T-cell (primary cell): ENCODE measurements at regions not wholly inside any gene's neighbourhood (a gene's known extent, or its start where the extent isn't known, plus 50 kb on each side); places are given as distances from the start of the nearest gene placed in this dataset.

ENCODE experiments used
- ATAC-seq, 4 experiments: fragments of 200-7000 bp in 3 of 4; fragments of 150-1000 bp in 1 of 4; cut with Tn5 transposase; replicated peaks in 1 of 4; 1 replicate in 3 of 4; 2 replicates in 1 of 4; pipeline ENCODE4 v1.10.0; 2021; ENCODE audit warnings: moderate library complexity in 3 of 4, mild to moderate bottlenecking in 2 of 4, moderate number of reproducible peaks in 1 of 4
- CTCF ChIA-PET, 2 donors: fragments of 300-600 bp; sonication (Branson Sonifier 250); formaldehyde crosslinking; loops; one replicate each; lab custom pipeline; 2022; ENCODE audit warnings: antibody characterized with exemption in 2 of 2; lab: Charles Lee
- POLR2A ChIA-PET, 2 donors: fragments of 300-600 bp; sonication (Branson Sonifier 250); formaldehyde crosslinking; loops; one replicate each; lab custom pipeline; 2022; ENCODE audit warnings: antibody characterized with exemption in 2 of 2; lab: Charles Lee
- DNase-seq, 35 experiments: peaks; one replicate each; pipeline versions ENCODE4 v3.0.0 to v3.0.0-alpha.2; 2013 to 2023
- H3K27ac ChIP-seq: one replicate; pipeline ENCODE4 v1.5.1; 2013; ENCODE audit warnings: low read length
- H3K27me3 ChIP-seq, 2 experiments: replicated peaks in 1 of 2; 1 replicate in 1 of 2; 2 replicates in 1 of 2; pipeline versions ENCODE4 v1.6.1 to v1.7.0; 2013; ENCODE audit warnings: low read length in 1 of 2, mixed read lengths in 1 of 2; ENCODE audit not compliant: control insufficient read depth in 2 of 2, insufficient read depth in 2 of 2; ENCODE audit errors: extremely low read depth in 1 of 2
- H3K36me3 ChIP-seq, 2 donors: 1 replicate in 1 of 2; 2 replicates in 1 of 2; pipeline versions ENCODE4 v1.6.1 to v1.7.0; 2013; ENCODE audit warnings: low read length in 1 of 2; ENCODE audit not compliant: control insufficient read depth in 2 of 2, insufficient read depth in 1 of 2; ENCODE audit errors: extremely low read depth in 1 of 2
- H3K4me1 ChIP-seq, 2 experiments: 1 replicate in 1 of 2; 2 replicates in 1 of 2; pipeline versions ENCODE4 v1.6.1 to v1.7.0; 2013; ENCODE audit warnings: low read length in 2 of 2, mixed read lengths in 1 of 2; ENCODE audit not compliant: insufficient read depth in 2 of 2, control insufficient read depth in 1 of 2; ENCODE audit errors: extremely low read depth in 1 of 2
- H3K4me3 ChIP-seq, 2 donors: 1 replicate in 1 of 2; 2 replicates in 1 of 2; pipeline versions ENCODE4 v1.5.1 to v1.7.0; 2013; ENCODE audit warnings: mild to moderate bottlenecking in 2 of 2, low read length in 1 of 2, moderate library complexity in 1 of 2; ENCODE audit not compliant: control insufficient read depth in 1 of 2; ENCODE audit errors: extremely low read depth in 1 of 2
- H3K9me3 ChIP-seq: 2 replicates; pipeline ENCODE4 v1.7.0; 2013
- H3K27ac Mint-ChIP-seq, 2 donors: one replicate each; pipeline ENCODE4 v1.8.0; 2020 to 2021; ENCODE audit warnings: mild to moderate bottlenecking in 2 of 2, mixed read lengths in 2 of 2
- H3K27me3 Mint-ChIP-seq, 2 donors: one replicate each; pipeline ENCODE4 v1.8.0; 2021 to 2022; ENCODE audit warnings: mixed read lengths in 2 of 2
- H3K36me3 Mint-ChIP-seq: one replicate; pipeline ENCODE4 v1.8.0; 2021; ENCODE audit warnings: mixed read lengths
- H3K4me1 Mint-ChIP-seq, 3 donors: one replicate each; pipeline ENCODE4 v1.8.0; 2020 to 2022; ENCODE audit warnings: mixed read lengths in 3 of 3, mild to moderate bottlenecking in 1 of 3
- H3K4me3 Mint-ChIP-seq, 3 donors: one replicate each; pipeline ENCODE4 v1.8.0; 2020 to 2022; ENCODE audit warnings: mild to moderate bottlenecking in 3 of 3, mixed read lengths in 3 of 3, moderate library complexity in 3 of 3
- H3K9me3 Mint-ChIP-seq, 3 donors: one replicate each; pipeline ENCODE4 v1.8.0; 2020 to 2022; ENCODE audit warnings: mixed read lengths in 3 of 3
- WGBS: methylation state at CpG from one replicate; pipeline ENCODE4 v1.1.5; 2013; ENCODE audit warnings: missing lambda C conversion rate; ENCODE audit not compliant: insufficient coverage; 5-methylcytosine and 5-hydroxymethylcytosine counted together

DNA sequence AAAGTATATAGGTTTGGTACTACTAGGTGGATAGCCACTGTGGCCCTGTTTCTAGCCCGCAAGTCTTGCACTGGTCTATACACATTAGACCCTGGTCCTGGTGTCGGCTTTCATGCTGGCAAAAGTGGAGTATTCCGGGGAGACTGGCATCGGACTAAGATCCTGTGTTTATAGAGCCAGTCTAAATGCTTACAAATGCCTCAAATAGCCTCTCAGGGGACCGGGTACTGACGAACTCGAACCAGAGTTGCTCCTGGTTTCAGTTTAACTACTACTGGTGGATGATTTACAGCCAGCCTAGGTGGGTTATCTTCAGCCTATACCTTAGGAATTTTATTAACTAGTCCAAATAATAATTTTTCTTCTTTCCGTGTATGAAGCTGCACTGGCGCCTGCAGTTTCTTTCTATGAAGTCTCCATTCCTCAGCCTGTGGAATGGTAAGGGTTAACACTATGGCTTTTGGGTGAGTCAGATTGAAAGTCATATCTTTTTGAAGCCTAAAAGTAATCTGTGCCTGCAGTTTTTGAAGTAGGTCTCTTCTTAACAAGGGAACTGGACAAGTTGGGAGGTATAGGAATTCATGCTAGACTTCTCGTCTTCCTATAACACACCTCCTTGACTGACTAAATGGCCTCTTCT, 51.3 kb downstream of the OR10H4 start:
- H3K27ac ChIP-seq = no peak overlapping the region
- H3K9me3 Mint-ChIP-seq = no peaks in the 10 kb centered on the region
- peaks cover 0 to 5% of the 10 kb centered on the region in 2 experiments for H3K27me3 ChIP-seq
- no peaks in the 10 kb centered on the region for H3K36me3 Mint-ChIP-seq
- peaks cover 0 to 21% of the 10 kb centered on the region in 2 experiments for H3K4me1 ChIP-seq
- ATAC-seq (no peak), DNase-seq (no peak)
- no peak overlapping the region for H3K27ac Mint-ChIP-seq
- H3K4me1 Mint-ChIP-seq = peaks cover 23 to 28% (median 24%) of the 10 kb centered on the region in 3 donors
- H3K27me3 Mint-ChIP-seq = no peaks in the 10 kb centered on the region
- H3K36me3 ChIP-seq = no peaks in the 10 kb centered on the region
- H3K4me3 Mint-ChIP-seq = peak overlapping the region in 1 of 3 donors; percentile 15
- no peak overlapping the region for H3K4me3 ChIP-seq
- 97% methylated on average over 4 of the region's 10 CpGs for WGBS
- POLR2A ChIA-PET = no interaction called here
- no peaks in the 10 kb centered on the region for H3K9me3 ChIP-seq
- CTCF ChIA-PET = interaction anchor here (0.5 to 0.6 kb wide), 2 partner anchors 41 to 366 kb away, joined by 3 read pairs; no protein-coding TSS in a partner anchor

- 30% methylated on average over 10 of the region's 12 CpGs for WGBS
- POLR2A ChIA-PET = interaction anchor here (0.6 kb wide), 2 partner anchors 95 to 175 kb away, joined by 3 to 13 read pairs; no protein-coding TSS in a partner anchor
These were observed 52.9 kb downstream of the OR10H4 start for GRCh38 chr19:16001481-16002312.

DNA sequence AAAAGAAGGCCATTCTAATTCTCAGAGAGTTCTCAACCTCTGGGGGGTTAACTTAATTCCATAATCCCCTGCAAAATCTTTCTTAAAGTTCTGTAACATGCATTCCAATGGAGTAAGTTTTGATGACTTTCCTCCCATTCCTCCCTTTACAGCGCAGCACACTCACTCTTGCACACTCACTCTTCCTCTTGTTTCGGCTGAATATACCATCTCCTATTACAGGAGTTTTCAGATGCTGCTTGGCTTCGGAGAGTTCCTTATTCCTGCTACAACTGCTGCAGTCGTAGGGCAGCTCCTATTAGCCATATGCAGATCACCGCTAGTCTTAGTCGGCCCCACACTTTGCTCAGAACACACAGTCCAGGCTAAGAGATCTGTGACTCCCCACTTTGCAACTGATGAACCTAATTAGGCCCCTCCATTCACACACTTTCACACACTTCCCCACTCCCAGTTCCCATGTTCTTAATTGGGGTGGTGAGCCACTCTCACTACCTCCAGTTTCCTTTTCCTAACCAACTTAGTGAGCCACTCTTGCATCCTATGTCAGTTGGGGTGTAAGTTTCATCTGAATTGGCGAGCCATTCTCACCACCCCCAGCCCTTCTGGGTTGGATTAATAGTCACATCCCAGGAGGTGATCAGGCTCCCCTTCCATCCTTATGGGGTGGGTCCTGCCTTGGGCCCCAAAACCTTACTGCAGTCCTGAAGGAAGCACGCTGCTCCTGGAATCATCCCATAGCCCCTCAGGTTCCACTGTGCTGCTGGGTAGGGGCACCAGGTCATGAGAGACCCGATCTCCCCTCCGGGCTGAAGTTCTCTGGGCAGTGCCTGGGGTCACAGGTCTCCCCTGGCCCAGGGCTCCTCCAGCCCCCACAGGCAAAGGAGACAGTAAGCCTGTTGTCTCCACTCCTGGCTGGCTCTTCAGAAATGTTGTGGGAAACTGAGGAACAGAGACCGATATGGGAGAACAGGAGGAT, 53.9 kb downstream of the OR10H4 start:
- H3K36me3 Mint-ChIP-seq = no peaks in the 10 kb centered on the region
- no peaks in the 10 kb centered on the region for H3K27me3 Mint-ChIP-seq
- no peaks in the 10 kb centered on the region for H3K9me3 ChIP-seq
- peaks cover 0 to 21% of the 10 kb centered on the region in 2 experiments for H3K4me1 ChIP-seq
- H3K4me3 Mint-ChIP-seq = peak overlapping the region; percentile 73 to 79 (median 78)
- ATAC-seq (no peak), DNase-seq (peak in 1 of 35 experiments; percentile 19)
- H3K27ac Mint-ChIP-seq = peak overlapping the region; percentile 79 to 85
- 88% methylated on average over 7 of the region's 11 CpGs for WGBS
- H3K27me3 ChIP-seq = peaks cover 0 to 5% of the 10 kb centered on the region in 2 experiments
- H3K9me3 Mint-ChIP-seq = no peaks in the 10 kb centered on the region
- H3K4me1 Mint-ChIP-seq = peaks cover 23 to 28% (median 24%) of the 10 kb centered on the region in 3 donors
- peak overlapping the region; percentile 37 to 55 for H3K4me3 ChIP-seq
- H3K36me3 ChIP-seq = no peaks in the 10 kb centered on the region
- CTCF ChIA-PET = interaction anchor here in 1 of 2 donors (0.6 kb wide), 1 partner anchor 27 kb away, joined by 5 read pairs; no protein-coding TSS in a partner anchor
- POLR2A ChIA-PET = no interaction called here
- H3K27ac ChIP-seq = no peak overlapping the region

More at GRCh38 chr19:16001481-16002312, 52.9 kb downstream of the OR10H4 start:
- Histone ChIP-seq H3K36me3 (no peaks in the 10 kb centered on the region), H3K27me3 (peaks cover 0 to 5% of the 10 kb centered on the region in 2 experiments), H3K9me3 (no peaks in the 10 kb centered on the region), H3K4me1 (peaks cover 0 to 21% of the 10 kb centered on the region in 2 experiments), H3K27ac (no peak overlapping the region), H3K4me3 (peak overlapping the region; percentile 37 to 55)
- Mint-ChIP-seq H3K36me3 (no peaks in the 10 kb centered on the region), H3K27ac (peak overlapping the region; percentile 79 to 85), H3K9me3 (no peaks in the 10 kb centered on the region), H3K4me3 (peak overlapping the region; percentile 73 to 79 (median 78)), H3K27me3 (no peaks in the 10 kb centered on the region), H3K4me1 (peaks cover 23 to 28% (median 24%) of the 10 kb centered on the region in 3 donors)
- ATAC-seq (peak; percentile 76 to 95 (median 80)), DNase-seq (peak in 23 of 35 experiments; percentile 5 to 69 (median 16))
- CTCF ChIA-PET = interaction anchor here (0.5 to 0.6 kb wide), 2 partner anchors 28 to 1256 kb away, joined by 4 to 5 read pairs; no protein-coding TSS in a partner anchor

- no peak overlapping the region for H3K27ac Mint-ChIP-seq
- DNase-seq = no peak
- ChIA-PET POLR2A (no interaction called here), CTCF (no interaction called here)
- H3K27me3 Mint-ChIP-seq = no peaks in the 10 kb centered on the region
- peaks cover 23 to 28% (median 24%) of the 10 kb centered on the region in 3 donors for H3K4me1 Mint-ChIP-seq
- no peaks in the 10 kb centered on the region for H3K36me3 Mint-ChIP-seq
- Histone ChIP-seq H3K27ac (no peak overlapping the region), H3K9me3 (no peaks in the 10 kb centered on the region), H3K4me1 (peaks cover 0 to 21% of the 10 kb centered on the region in 2 experiments), H3K27me3 (peaks cover 0 to under 1% of the 10 kb centered on the region in 2 experiments), H3K36me3 (no peaks in the 10 kb centered on the region), H3K4me3 (no peak overlapping the region)
- no peak overlapping the region for H3K4me3 Mint-ChIP-seq
- no peak for ATAC-seq
- no CpG with 5 or more reads among the region's 3 CpGs for WGBS
- no peaks in the 10 kb centered on the region for H3K9me3 Mint-ChIP-seq
These were observed 54.6 kb downstream of the OR10H4 start for GRCh38 chr19:16003391-16003790.

GRCh38 chr19:16005925-16006324, 57.1 kb downstream of the OR10H4 start:
- no peaks in the 10 kb centered on the region for H3K9me3 Mint-ChIP-seq
- H3K27me3 Mint-ChIP-seq = no peaks in the 10 kb centered on the region
- no peaks in the 10 kb centered on the region for H3K27me3 ChIP-seq
- H3K4me1 Mint-ChIP-seq = peaks cover 18 to 23% (median 20%) of the 10 kb centered on the region in 3 donors
- H3K4me3 Mint-ChIP-seq = no peak overlapping the region
- H3K36me3 Mint-ChIP-seq = no peaks in the 10 kb centered on the region
- H3K4me3 ChIP-seq = no peak overlapping the region
- no peaks in the 10 kb centered on the region for H3K9me3 ChIP-seq
- H3K4me1 ChIP-seq = peaks cover 0 to 18% of the 10 kb centered on the region in 2 experiments
- no peak for DNase-seq
- ChIA-PET CTCF (interaction anchor here in 1 of 2 donors (0.7 kb wide), 1 partner anchor 133 kb away, joined by 5 read pairs; no protein-coding TSS in a partner anchor), POLR2A (no interaction called here)
- H3K27ac Mint-ChIP-seq = no peak overlapping the region
- 100% methylated on average over 2 of the region's 3 CpGs for WGBS
- H3K27ac ChIP-seq = no peak overlapping the region
- no peak for ATAC-seq
- no peaks in the 10 kb centered on the region for H3K36me3 ChIP-seq
